HG02623 (cell line): ENCODE measurements at regions not wholly inside any gene's neighbourhood (a gene's known extent, or its start where the extent isn't known, plus 50 kb on each side); places are given as distances from the start of the nearest gene placed in this dataset.

Source experiments
- ATAC-seq: cut with Tn5 transposase; IDR thresholded peaks from one replicate; pipeline ENCODE4 v1.9.1; 2021; ENCODE audit warnings: moderate library complexity; ENCODE audit not compliant: unreplicated experiment

DNA sequence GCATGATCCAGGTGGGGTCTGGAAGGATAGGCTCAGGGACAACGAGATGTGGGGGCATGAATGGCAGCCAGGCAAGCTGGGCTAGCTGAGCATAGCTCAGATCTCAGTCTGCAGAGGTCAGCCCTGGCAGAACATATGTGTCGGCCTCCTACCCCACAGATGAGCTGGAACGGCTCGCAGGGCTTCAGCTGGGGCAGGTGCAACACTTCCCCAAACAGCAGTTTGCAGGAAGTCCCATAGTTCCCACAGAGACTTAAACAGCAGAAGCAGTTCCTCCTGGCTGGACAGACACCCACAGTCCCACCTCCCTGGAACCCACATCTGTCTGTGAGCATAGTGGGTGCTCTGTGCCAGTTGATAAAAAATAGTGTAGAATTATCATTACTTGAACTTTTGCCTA is 404.6 kb downstream of the GADD45G start:
- no peak for ATAC-seq

DNA sequence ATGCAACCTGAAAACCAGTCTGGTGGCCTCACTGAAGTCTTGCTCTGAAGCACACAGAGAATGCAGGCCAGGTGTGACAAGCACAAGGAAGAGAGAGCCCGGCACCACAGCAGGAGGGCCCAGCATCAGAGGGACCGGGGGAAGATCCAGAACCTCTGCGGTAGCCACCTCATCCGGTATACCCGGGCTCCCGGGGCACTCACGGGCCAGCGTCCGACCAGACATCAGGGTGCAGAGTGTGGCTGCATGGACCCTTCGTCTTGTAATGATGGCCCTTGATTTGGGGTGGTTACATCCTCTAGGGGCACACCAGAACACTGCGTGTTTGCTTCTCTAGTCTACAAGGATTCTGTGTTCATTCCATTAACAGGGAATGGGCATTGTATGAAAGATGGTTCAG is 406.0 kb downstream of the GADD45G start:
- ATAC-seq, result no peak

DNA sequence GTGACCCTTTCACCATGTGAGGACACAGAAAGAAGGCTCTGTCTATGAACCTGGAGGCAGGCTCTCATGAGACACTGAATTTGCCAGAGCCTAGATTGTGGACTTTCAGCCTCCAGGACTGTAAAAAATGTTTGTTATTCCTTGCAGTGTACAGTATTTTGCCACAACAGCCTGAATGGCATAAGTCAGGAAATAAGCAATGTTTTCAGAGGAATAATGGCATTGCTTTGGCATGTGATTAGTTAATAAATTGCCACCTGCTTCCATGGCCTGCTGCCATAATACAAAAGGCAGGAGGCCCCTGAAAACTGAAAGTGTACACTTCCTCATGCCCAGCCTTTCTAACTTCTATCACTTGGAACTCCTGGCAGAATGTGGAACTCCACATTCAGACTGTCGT is 408.1 kb downstream of the GADD45G start:
- ATAC-seq, result no peak

DNA sequence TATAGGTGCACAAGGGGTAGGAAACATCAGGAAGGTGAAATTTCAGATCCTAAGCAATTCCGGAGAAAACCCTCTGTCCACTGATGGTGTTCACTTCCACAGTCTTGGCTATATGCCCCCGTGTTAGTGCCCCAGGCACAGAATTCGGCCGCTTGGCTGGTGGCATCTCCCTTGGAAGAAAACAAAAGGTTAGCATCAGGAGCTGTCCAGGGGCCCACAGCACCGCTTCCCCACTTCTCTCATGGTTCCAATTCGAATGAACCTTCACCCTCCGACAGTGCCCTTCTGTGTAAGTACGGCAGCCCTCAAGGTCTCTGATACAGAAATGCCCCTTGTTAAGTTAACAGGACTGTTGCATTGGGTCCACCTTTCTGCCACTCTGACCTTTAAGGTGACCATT is 409.0 kb downstream of the GADD45G start:
- ATAC-seq, result no peak

DNA sequence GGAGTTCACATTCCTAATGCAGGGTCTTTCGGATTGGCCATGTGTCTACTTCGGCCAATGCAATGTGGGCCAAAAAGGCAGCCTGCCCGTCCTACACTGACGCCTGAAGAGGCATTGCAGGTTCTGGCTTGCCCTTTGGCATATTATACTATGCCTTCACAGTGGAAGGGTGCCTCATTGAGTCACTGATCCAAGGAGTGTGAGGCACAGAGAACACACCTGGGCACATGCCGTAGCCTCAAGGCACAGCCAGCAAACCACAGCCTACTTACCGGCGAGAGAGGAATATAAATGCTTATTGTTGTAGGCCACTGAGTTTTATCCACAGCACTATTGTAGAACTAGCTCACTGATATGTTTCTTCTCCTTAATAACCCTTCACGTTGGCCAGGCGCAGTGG is 409.6 kb downstream of the GADD45G start:
- no peak for ATAC-seq

DNA sequence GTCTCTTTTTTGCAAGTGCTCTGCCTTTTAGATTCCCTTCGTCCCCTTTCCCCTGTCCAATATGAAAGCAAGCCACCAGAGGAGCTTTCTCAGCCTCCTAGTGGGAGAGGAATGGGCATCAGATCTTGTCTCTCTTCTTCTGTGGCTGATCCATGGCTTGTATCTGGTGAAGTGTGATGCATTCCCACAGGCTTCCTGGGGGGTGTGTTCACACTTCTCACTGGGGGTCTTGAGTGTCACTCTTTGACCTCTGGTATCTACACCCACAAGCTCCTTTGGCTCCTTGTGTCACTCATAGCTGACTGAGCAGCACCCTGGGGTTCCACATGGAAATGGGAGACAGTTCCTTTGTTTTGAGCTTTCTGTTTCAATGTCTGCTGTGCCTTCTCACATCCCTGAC is 411.5 kb downstream of the GADD45G start:
- no peak for ATAC-seq

DNA sequence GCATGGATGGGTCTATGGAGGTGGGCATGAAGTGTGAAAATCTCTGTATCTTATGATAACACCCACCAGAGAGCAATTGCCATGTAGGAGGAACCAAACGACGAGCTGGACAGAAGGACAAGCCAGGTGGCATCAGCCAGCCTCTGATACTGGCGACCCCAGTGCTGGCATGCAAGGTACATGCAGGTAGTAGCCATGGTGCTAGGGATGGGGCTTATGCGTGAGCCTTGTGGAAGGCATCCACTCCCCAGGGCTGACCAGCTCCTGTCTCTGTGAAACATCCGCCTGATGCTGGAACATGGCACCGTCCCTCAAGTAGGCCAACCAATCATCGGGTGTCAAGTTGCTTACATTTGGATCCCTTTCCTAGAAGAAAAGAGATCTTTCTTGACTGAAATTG is 412.9 kb downstream of the GADD45G start:
- no peak for ATAC-seq

DNA sequence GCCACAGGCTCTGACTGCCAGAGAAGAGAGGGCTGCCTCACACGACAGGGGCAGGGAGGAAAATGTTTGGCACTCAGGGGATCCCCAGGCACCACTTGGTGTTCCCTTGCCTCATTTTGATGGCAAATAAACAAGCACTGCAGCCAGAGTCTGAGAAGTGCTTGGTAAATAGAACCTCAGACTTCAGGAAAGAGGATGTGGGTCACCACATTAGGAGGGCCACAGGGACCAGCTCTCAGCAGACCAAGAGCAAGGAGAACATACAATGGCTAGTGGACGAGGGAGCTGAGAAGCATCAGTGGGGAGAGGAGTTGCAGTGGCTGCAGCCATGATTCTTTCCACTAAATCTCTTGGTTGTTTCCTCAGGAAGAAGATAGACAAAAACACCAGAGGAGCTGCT is 413.9 kb downstream of the GADD45G start:
- no peak for ATAC-seq

DNA sequence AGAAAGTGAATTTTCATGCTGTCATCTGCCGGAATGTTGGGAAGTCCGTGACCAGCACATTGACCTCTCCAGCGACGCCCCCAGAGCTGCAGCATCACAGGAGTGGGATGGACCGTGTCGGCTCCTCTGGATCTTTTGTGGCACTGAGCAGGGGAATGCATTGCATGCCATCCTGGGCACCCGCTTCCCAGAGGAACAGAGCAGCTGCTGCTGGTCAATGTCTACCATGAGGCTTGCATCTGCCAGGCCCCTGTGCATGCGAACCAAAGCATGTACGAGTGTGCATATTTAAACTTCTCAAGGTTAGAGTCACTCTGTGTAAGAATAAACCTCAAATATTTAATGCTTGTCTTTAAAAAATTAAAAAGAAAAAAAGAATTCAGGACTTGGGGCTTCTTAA is 414.8 kb downstream of the GADD45G start:
- ATAC-seq, result no peak

DNA sequence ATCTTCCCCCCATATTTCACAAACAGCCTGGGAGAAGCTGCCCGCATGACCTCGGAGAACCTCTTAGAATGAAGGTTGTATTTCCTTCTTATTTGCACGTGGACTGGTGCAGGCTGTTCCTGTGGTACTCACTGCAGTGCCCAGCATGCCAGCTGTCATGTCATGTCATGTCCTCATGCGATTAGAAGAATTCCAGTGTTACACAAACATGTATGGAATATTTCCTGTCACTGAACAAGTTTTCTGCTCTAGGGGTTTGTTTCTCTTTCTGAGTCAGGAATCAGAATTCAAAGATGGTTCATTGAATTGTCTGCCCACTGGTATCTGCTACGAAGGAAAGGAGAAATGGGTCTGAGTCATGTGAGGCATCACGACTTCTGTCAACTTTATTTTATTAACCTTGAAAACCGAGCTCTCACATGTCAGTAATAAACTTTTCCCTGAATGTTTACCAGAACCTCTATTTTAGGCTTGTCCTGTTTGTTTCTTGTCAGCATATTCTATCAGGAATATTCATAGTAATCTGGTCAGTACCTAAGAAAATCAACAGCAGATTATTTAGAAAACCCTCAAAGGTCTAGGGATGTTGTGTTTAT is 415.6 kb downstream of the GADD45G start:
- ATAC-seq, result no peak

DNA sequence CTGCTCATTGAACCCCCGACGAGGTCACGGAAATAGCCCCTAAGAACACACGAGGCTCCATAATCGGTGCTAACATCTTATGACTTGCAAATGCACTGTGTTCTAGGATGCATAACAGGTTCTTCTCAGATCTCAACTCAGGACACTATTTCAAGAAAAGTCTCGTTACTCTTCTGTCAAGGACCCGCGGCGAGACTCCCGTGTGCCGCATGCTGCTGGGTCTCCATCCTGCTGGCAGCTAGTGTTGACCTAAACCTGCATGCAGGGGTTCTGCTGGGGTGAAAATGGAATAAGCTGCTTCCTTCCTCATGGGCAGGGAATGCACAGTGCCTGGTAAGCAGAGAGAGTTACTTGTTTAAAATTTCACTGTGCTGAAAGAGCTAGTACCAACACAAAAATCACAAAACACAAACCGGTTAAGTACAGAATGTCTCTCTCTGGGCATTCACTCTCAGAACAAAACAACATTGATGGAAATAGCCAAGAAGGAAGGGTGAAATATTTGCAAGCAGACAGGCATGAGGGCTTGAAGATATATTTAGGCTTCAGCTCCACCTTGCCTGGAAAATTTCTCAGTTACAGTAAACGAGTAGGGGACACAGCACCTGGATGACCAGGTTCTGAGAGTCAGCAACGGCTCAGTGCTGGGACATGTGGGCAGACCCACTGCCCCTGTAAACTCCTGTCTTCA is 416.5 kb downstream of the GADD45G start:
- ATAC-seq, result no peak

DNA sequence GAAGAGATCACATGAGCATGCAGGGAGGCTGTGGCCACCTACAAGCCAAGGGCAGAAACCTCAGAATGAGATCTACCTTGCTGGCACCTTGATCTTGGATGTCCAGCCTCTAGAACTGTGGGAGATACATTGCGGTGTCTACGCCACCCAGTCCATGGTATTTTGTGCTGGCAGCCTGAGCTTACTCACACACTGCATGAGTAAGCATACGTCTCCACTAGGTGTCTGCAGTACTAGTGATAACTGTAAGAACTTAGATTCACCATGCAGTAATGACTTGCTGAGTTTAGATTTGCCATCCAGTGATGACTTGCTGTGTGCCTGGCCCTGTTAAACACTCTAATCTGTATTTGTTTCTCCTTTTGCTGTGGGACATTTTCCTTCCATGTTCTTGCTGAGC is 417.7 kb downstream of the GADD45G start:
- no peak for ATAC-seq

DNA sequence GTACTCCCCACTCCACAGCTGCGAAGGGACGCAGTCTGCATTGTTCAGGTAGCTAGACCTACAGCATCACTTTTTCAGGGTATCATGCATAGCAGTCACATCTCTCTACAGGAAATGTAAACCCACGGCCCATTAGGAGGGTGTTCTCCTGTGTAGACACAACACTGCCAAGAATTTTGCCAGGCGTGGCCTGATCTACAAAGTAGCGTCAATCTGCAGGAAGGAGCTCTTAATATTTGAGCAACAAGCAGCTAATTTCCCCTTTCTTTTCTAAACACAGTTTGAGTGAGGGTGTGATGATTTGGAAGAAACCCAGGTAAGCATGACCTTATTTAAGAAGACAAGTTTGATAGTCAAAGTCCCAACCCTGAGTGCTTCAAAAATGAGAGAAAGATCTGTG is 419.0 kb downstream of the GADD45G start:
- no peak for ATAC-seq

DNA sequence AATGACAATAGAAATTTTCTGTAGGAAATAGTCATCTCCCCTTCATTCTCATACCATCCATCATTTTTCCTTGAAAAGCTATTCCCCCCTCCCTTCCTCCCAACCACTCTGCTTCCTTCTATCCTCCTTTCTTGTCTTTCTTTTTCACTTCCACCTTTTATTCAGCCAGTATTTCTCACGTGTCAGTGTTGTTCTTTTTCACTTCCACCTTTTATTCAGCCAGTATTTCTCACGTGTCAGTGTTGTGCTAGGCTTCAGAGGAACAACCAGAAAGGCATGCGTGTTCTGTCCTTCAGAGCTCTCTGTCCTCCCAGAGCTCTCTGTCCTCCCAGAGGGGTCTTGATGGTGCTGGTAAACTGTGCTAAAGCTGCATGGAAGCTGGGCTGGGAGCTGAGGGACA is 419.6 kb downstream of the GADD45G start:
- no peak for ATAC-seq

DNA sequence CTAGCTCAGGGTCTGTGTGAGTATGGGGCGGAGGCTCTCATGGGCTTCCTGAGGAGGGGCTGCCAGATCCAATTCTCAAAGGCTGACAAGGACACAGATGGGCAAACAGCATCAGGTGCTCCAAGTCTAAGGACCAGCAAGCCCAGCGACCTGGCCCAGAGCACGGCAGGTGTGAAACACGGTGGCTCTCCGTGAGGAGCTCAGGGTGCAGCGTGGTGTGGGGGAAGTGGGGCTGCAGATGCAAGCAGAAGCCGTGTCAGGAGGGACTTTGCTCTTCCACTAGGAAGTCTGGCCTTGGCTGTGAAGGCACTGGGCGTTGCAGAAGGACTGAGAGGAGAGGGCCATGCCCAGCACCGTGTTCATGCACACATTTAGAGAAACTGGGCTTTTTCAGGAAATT is 420.0 kb downstream of the GADD45G start:
- ATAC-seq, result no peak

DNA sequence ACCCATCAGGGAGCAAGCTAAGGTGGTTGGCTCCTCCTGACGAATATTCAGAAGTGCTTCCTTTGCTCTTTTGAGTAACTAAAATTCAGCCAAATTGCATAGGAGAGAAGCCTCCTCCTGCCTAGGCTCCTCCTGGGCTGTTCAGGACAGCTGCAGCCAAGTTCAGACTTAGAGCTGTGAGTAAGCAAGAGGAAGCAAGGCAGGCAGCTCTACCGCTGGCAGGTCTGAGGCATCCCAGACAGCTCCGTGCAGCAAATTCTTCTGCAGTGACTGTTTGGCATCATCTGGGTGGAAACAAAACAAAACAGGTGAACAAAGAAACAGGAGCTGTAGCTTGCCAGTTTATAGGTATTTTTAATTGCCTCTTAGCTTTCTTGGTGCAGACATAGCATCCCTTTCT is 421.0 kb downstream of the GADD45G start:
- no peak for ATAC-seq

DNA sequence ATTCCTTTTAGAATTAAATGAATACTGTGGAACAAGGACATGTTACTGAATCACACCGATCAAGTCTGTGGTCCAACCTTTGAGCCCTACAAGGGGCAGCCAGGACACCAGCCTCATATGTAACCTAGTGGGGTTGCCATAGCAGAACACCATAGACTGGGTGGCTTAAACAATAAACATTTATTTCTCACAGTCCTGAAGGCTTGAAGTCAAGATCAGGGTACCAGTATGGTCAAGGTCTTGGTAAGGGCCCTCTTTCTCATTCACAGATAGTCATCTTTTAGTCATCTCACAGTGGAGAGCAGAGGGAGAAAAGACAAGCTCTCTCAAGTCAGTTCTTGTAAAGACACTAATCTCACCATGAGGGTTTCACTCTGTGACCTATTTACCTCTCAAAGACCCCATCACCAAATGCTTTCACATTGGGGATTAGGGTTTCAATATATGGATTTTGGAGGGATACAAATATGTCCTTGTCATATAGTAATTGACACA is 422.5 kb downstream of the GADD45G start:
- ATAC-seq, result no peak

DNA sequence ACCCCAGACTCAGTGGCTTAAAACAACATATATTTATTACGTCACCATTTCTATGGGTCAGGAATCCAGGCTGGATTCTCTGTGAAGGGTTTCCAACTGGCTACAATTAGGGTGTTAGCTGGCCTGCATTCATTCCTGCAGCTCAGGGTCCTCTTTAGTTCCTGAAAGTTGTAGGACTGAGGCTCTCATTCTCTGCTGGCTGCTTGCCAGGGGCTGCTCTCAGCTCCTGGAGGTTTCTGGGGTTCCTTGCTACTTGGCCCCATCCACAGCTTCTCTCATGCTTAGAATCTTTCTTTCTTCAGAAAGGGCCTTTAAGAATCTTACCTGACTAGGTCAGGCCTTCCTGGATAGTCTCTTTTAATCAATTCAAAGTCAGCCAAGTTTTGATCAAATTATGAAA is 424.6 kb downstream of the GADD45G start:
- ATAC-seq, result no peak

DNA sequence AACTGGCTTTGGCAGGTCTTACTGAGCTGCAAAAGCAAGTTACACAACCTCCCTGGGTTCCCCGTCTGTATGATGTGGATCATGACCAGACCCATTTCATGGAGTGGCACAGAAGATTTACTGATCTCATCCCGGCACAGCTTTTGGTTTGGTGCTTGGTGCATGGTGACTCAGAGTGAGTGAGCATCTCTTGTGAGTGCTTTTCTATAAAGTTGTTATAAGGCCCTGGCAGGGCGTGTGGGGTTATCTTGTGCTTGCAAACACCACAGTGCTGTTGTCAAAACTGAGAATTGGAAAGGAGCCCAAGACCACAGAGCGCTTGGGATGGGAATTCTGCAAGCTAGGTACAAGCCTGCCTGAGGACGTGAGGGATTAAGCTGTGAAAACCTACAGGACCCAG is 425.2 kb downstream of the GADD45G start:
- ATAC-seq, result no peak

DNA sequence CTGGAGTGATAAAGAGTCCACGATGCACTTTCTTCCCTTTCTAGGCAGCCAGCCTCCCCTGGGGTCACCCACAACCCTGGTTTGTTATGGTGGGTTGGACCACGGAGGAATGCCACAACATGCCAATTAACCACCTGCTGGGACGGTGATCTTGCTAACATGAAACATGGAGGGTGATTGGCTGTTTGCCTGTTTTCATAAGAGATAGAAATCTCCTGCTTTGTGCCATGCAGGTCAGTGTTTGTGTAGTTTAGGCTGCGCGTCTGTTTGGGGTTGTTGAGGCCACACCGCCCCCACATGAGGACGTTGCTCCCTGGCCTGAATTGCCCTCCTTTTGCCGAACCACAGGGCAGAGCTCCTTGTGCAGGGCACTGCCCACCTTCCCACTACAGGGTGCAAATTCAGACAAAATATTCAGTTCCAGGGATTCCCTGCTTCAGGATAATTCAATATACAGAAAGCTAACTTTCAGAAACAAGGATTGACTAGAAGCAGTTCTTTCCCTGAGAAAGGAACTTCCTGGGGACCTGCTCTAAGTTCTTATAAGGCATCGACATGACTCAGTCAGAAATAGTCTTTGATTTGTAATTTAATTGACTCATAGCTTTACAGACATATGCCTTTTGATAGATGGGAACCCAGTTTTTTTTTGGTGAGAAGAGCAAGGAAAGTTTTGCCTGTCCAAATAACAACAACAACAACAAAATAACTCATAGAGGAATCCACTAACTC is 427.6 kb downstream of the GADD45G start:
- ATAC-seq, result no peak

DNA sequence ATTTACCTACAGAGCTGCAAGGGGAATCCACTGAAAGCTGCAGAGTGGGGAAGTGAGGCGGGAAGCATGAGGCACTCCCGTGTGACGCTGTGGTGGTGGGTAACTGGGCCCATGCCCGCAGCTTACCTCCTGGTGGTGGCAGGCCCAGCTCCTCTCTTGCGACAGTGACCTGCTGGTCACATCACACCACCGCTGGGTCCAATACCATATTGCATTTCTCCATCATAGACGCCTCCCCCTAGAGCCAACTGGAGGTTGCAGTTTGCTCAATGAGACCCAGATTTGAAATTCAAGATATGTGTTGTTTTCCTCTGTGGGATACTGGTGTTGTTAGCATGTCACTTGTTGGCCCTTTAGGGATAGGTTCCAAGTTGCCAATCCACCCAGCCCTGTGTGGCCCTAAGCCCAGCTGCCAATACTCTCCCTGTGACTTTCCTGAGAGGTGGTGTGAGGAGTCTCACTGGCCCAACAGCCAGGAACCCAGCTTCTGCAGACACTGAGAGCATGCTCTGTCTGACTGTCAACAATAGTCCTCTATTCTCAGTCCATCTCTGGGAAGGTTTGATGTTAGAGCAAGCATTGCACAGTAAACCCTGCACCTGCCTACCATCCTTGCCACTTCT is 428.3 kb downstream of the GADD45G start:
- no peak for ATAC-seq

DNA sequence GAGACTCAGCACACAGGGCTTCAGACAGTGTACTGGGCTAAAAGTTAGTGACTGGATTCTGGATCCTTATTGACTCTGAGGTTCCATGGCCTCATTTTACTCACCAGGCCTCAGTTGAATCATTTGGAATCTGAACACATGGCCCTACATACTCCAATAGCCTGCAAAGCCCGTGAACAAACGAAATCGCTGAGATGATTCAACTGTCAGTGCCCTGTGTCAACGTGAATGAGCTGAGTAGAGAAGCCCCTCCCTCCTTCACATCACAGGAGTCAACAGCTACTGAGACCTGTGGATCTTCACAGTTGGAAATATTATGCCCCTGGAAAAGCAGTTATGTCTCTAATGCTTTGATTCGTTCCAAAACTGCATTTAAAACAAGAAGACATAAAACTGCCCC is 429.3 kb downstream of the GADD45G start:
- ATAC-seq, result no peak
